A549 (cell line): ENCODE measurements at regions not wholly inside any gene's neighbourhood (a gene's known extent, or its start where the extent isn't known, plus 50 kb on each side); places are given as distances from the start of the nearest gene placed in this dataset.

ENCODE experiments used
- ATAC-seq, 2 experiments: fragments of 200-7000 bp in 1 of 2; fragments of >200 bp in 1 of 2; cut with Nextera tagmentation in 1 of 2; cut with Tn5 transposase in 1 of 2; 3 replicates each; pipeline versions ENCODE4 v1.8.0 to v1.9.1; 2018 to 2020; ENCODE audit warnings: mild to moderate bottlenecking in 1 of 2, moderate library complexity in 1 of 2
- CTCF ChIA-PET: fragments of 300-600 bp; sonication (Branson Sonifier 250); formaldehyde crosslinking; extraction: SDS; loops from one replicate; lab custom pipeline; 2021; ENCODE audit warnings: antibody characterized with exemption, inconsistent platforms; lab: Yijun Ruan, JAX
- POLR2A ChIA-PET: fragments of 350-600 bp; formaldehyde crosslinking; extraction: SDS; loops from one replicate; lab custom pipeline; 2021; ENCODE audit warnings: antibody characterized with exemption, inconsistent platforms; lab: Yijun Ruan, JAX
- DNase-seq, 2 experiments: peaks; one replicate each; pipeline versions ENCODE4 v3.0.0 to v3.0.0-alpha.2; 2011 to 2016; ENCODE audit warnings: low read depth in 1 of 2, low spot score in 1 of 2
- FAIRE-seq: peaks from 2 replicates; lab custom pipeline; 2011; peaks lifted over from hg19 to GRCh38; lab: Jason Lieb, UNC
- H3K27ac ChIP-seq, 2 experiments: fragments of >200 bp; sonication (Bioruptor Twin); formaldehyde crosslinking; 3 replicates each; pipeline ENCODE4 v1.5.1; 2016 to 2017
- H3K4me1 ChIP-seq: fragments of >200 bp; sonication (Bioruptor Twin); formaldehyde crosslinking; 3 replicates; pipeline ENCODE4 v1.6.1; 2016
- H3K4me2 ChIP-seq: fragments of >200 bp; sonication (Bioruptor Twin); formaldehyde crosslinking; 3 replicates; pipeline ENCODE4 v1.6.1; 2016
- H3K4me3 ChIP-seq: fragments of >200 bp; sonication (Bioruptor Twin); formaldehyde crosslinking; 3 replicates; pipeline ENCODE4 v1.5.1; 2016
- H3K9me3 ChIP-seq: fragments of >200 bp; sonication (Bioruptor Twin); formaldehyde crosslinking; 3 replicates; pipeline ENCODE4 v1.6.1; 2016
- ATOH8 ChIP-seq: fragments of 250-450 bp; sonication (Bioruptor Pico); IDR thresholded peaks from 2 replicates; pipeline ENCODE4 v1.5.0; 2020; ENCODE audit warnings: low read depth, mild to moderate bottlenecking, moderate library complexity
- BCL3 ChIP-seq: fragments of >200 bp; sonication (Bioruptor Twin); formaldehyde crosslinking; IDR thresholded peaks from 3 replicates; pipeline ENCODE4 v1.6.1; 2016
- CBX2 ChIP-seq: fragments of 200-600 bp; sonication (generic); IDR thresholded peaks from 2 replicates; pipeline ENCODE4 v1.6.1; 2016; ENCODE audit warnings: low read depth, mild to moderate bottlenecking, borderline replicate concordance
- CBX8 ChIP-seq: fragments of 200-600 bp; sonication (generic); IDR thresholded peaks from 2 replicates; pipeline ENCODE4 v1.6.1; 2016
- CEBPB ChIP-seq, 2 experiments: fragments of >200 bp in 1 of 2; sonication (Bioruptor Twin) in 1 of 2; formaldehyde crosslinking in 1 of 2; IDR thresholded peaks; 2 replicates each; pipeline ENCODE4 v1.6.1; 2012 to 2016
- E2F6 ChIP-seq: IDR thresholded peaks from 2 replicates; pipeline ENCODE4 v1.6.1; 2012; ENCODE audit warnings: low read depth, borderline replicate concordance
- EP300 ChIP-seq, 2 experiments: fragments of >200 bp; sonication (Bioruptor Twin); formaldehyde crosslinking; IDR thresholded peaks; 2 replicates in 1 of 2; 3 replicates in 1 of 2; pipeline ENCODE4 v1.6.1; 2016 to 2017
- HDAC2 ChIP-seq: fragments of 200-600 bp; sonication (generic); IDR thresholded peaks from 2 replicates; pipeline ENCODE4 v1.6.1; 2016
- HES2 ChIP-seq: fragments of >200 bp; sonication (Bioruptor Twin); formaldehyde crosslinking; IDR thresholded peaks from 2 replicates; pipeline ENCODE4 v1.6.1; 2016
- JUN ChIP-seq, 2 experiments: fragments of >200 bp; sonication (Bioruptor Twin); formaldehyde crosslinking; IDR thresholded peaks; 2 replicates in 1 of 2; 3 replicates in 1 of 2; pipeline ENCODE4 v1.6.1; 2016 to 2017
- JUNB ChIP-seq: fragments of >200 bp; sonication (Bioruptor Twin); formaldehyde crosslinking; IDR thresholded peaks from 2 replicates; pipeline ENCODE4 v1.6.1; 2016
- KDM1A ChIP-seq: fragments of 200-600 bp; sonication (generic); IDR thresholded peaks from 2 replicates; pipeline ENCODE4 v1.6.1; 2016; ENCODE audit warnings: low read depth, mild to moderate bottlenecking
- NFE2L2 ChIP-seq: fragments of 150-350 bp; conservative IDR thresholded peaks from 2 replicates; pipeline ENCODE4 v1.6.1; 2014; ENCODE audit warnings: low read length
- NPAS2 ChIP-seq: fragments of 250-450 bp; sonication (Bioruptor Pico); IDR thresholded peaks from 2 replicates; pipeline ENCODE4 v1.8.0; 2022; ENCODE audit warnings: mild to moderate bottlenecking, moderate library complexity, borderline replicate concordance
- PBX3 ChIP-seq: IDR thresholded peaks from 2 replicates; pipeline ENCODE4 v1.6.1; 2012
- PHF8 ChIP-seq: fragments of 200-600 bp; sonication (generic); IDR thresholded peaks from 2 replicates; pipeline ENCODE4 v1.6.1; 2016; ENCODE audit warnings: low read depth, mild to moderate bottlenecking, antibody characterized with exemption, moderate library complexity, borderline replicate concordance
- POLR2A ChIP-seq: IDR thresholded peaks from 2 replicates; pipeline ENCODE4 v1.6.1; 2012; ENCODE audit warnings: mild to moderate bottlenecking, low read length
- RNF2 ChIP-seq: fragments of 200-600 bp; sonication (generic); IDR thresholded peaks from 2 replicates; pipeline ENCODE4 v1.6.1; 2016; ENCODE audit warnings: low read depth, mild to moderate bottlenecking, antibody characterized with exemption, moderate library complexity, borderline replicate concordance
- SMC3 ChIP-seq: fragments of >200 bp; sonication (Bioruptor Twin); formaldehyde crosslinking; IDR thresholded peaks from 3 replicates; pipeline ENCODE4 v1.6.1; 2018; ENCODE audit warnings: inconsistent platforms
- TP53 ChIP-seq: fragments of 250-450 bp; sonication (Bioruptor Pico); IDR thresholded peaks from 2 replicates; pipeline ENCODE4 v1.5.0; 2021; ENCODE audit warnings: mild to moderate bottlenecking, moderate library complexity
- ZC3H11A ChIP-seq: fragments of 450-650 bp; IDR thresholded peaks from 2 replicates; pipeline ENCODE4 v1.6.1; 2014; ENCODE audit warnings: antibody characterized with exemption, mild to moderate bottlenecking
- ZFP36 ChIP-seq: fragments of 450-650 bp; IDR thresholded peaks from 2 replicates; pipeline ENCODE4 v1.6.1; 2014; ENCODE audit warnings: borderline replicate concordance; ENCODE audit not compliant: partially characterized antibody
- WGBS: methylation state at CpG from one replicate; pipeline ENCODE4 v1.1.6; 2017; ENCODE audit errors: missing lambda C conversion rate; 5-methylcytosine and 5-hydroxymethylcytosine counted together

GRCh38 chr7:12923971-12924370, 236.5 kb downstream of the ARL4A start:
- no peaks in the 10 kb centered on the region for H3K9me3 ChIP-seq
- TF ChIP-seq BCL3 (no peak), CEBPB (IDR thresholded peaks at IDR 0.05) (no peak; a peak in 1 of 4 replicates), NFE2L2 (no peak), NPAS2 (CRISPR knock-in tag) (no peak), SMC3 (no peak), TP53 (CRISPR knock-in tag) (no peak), CBX8 (no peak), JUNB (no peak), HDAC2 (no peak), JUN (IDR thresholded peaks at IDR 0.05) (no peak), PHF8 (no peak), HES2 (no peak), ATOH8 (no peak), E2F6 (no peak), PBX3 (no peak), EP300 (IDR thresholded peaks at IDR 0.05) (no peak), KDM1A (no peak), POLR2A (no peak)
- ATAC-seq (no peak), DNase-seq (no peak), FAIRE-seq (no peak)
- ChIA-PET POLR2A (no interaction called here), CTCF (interaction anchor here (1.3 kb wide), 1 partner anchor 237 kb away, joined by 4 read pairs; the partner anchor contains the start of gene ARL4A)
- H3K27ac ChIP-seq: no peak overlapping the region
- H3K4me2 ChIP-seq: no peak overlapping the region
- no peak overlapping the region for H3K4me3 ChIP-seq
- peaks cover 14% of the 10 kb centered on the region; the same call in 2 of the 3 replicates for H3K4me1 ChIP-seq
- WGBS: 71% methylated on average over 4 of the region's 4 CpGs

- Histone ChIP-seq H3K4me1 (peaks cover 26% of the 10 kb centered on the region), H3K4me3 (no peak overlapping the region), H3K4me2 (no peak overlapping the region), H3K9me3 (no peaks in the 10 kb centered on the region), H3K27ac (no peak overlapping the region)
- DNase-seq: no peak
- TF ChIP-seq CBX2 (no peak), SMC3 (no peak), RNF2 (no peak), ZC3H11A (no peak), JUNB (no peak), ZFP36 (no peak), NPAS2 (CRISPR knock-in tag) (no peak)
- no peak for FAIRE-seq
- ChIA-PET POLR2A (no interaction called here), CTCF (no interaction called here)
- ATAC-seq: no peak
Observed at GRCh38 chr7:12926206-12926605, 238.8 kb downstream of the ARL4A start.
